NCI-H2227 (cell line): ENCODE measurements at regions not wholly inside any gene's neighbourhood (a gene's known extent, or its start where the extent isn't known, plus 50 kb on each side); places are given as distances from the start of the nearest gene placed in this dataset.
A peak's percentile ranks its signal among the peaks of the same experiment; 100 is the strongest.

Experiments
- DNase-seq: peaks from one replicate; lab custom pipeline; 2025; ENCODE audit not compliant: unreplicated experiment; lab: John Stamatoyannopoulos, UW

DNA sequence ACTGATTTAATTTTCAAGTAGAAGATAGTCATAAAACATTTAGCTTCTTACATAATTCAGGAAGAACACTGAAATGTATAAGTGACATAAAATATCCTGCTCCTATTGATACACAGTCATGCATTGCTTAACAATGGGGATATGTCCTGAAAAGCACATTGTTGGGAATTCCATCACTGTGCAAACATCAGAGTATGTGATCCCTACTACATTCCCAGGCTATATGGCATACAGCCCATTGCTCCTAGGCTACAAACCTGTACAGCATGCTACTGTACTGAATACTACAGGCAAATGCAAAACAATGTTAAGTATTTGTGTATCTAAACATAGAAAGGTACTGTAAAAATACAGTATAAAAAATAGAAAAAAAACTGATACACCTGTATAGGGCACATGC, 723.9 kb upstream of the ARGLU1 start:
- no peak for DNase-seq

GRCh38 chr13:107289540-107289939, 721.6 kb upstream of the ARGLU1 start:
- DNase-seq, result no peak

DNA sequence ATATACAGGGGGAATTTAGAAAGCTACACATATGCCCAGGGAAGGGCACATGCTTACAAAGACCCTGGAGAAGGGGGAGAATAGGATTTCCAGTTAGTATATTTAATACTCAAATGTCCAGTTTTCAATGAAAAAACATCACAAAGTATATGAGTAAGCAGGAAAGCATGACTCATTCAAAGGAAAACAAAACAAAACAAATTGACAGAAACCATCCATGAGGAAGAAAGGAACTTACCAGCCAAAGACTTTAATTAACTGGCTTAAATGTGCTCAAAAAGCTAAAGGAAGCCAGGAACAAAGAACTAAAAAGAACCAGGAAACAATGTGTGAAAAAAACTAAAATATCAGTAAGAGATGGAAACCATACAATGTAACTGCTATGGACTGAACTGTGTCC, 716.2 kb upstream of the ARGLU1 start:
- DNase-seq, result no peak

- DNase-seq, result no peak
These were observed 710.0 kb upstream of the ARGLU1 start for GRCh38 chr13:107277911-107278310.

DNA sequence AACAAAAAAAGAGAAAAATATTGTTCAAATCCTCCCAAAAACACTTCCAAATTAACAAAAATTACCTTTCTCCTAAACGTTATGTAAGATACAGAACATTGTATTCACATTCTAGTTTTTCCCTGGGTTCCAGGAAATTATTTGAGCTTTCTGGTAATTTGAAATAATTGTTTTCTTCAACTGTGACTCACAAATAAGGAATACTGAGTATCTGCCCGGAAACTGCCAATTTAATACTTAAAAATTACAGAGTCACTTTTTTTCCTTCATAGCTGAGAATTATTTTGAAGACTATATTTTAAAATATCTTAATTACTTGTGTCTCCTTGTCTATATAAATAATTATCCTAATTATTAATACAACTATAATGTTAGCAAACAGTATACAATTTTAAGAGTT, 709.0 kb upstream of the ARGLU1 start:
- no peak for DNase-seq

GRCh38 chr13:107275945-107276614, 708.1 kb upstream of the ARGLU1 start:
- no peak for DNase-seq

- DNase-seq, result no peak
These were observed 707.4 kb upstream of the ARGLU1 start for GRCh38 chr13:107275312-107275711.

GRCh38 chr13:107271227-107271626, 703.3 kb upstream of the ARGLU1 start:
- DNase-seq, result no peak

DNA sequence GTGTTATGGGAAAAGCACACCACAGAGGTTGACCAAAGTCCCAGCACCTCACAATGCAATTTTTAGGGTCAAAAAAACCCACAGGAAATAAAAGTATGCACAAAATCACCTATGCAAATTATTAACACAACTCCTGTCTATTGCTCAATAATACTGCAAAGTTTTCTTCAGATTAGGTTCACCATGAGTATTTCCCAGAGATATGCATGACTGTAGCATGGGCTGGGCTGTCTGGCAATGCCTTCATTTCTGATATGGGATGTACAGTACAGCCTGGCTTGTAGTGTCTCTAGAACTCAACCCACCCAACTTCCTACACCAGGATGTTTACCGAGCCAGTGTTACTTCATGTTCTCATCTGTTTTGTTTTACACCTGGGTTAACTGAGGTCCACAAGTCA, 698.7 kb upstream of the ARGLU1 start:
- DNase-seq, result no peak

- DNase-seq, result no peak
These were observed 690.8 kb upstream of the ARGLU1 start for GRCh38 chr13:107258599-107259187.

DNA sequence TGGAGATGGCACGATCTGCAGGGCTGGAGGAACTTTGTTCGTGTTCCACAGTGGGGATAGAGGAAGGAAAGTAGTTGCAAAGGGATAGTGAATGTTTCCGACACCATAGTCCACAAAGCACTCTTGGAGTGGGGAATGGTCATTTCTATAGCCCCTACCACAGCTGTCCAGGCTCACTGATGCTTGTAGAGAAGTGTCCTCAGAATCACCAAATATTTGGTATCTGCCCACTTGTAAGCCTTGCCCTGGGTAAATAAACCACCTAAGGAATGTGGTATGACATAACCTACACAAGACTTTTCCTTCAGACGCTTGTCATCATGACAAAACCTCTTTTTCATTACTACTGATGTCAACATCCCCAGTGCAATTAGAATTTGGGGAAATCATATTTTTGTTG, 686.5 kb upstream of the ARGLU1 start:
- DNase-seq, result no peak

- DNase-seq, result no peak
These were observed 684.5 kb upstream of the ARGLU1 start for GRCh38 chr13:107252428-107252827.

- DNase-seq, result no peak
These were observed 684.1 kb upstream of the ARGLU1 start for GRCh38 chr13:107252021-107252420.

DNA sequence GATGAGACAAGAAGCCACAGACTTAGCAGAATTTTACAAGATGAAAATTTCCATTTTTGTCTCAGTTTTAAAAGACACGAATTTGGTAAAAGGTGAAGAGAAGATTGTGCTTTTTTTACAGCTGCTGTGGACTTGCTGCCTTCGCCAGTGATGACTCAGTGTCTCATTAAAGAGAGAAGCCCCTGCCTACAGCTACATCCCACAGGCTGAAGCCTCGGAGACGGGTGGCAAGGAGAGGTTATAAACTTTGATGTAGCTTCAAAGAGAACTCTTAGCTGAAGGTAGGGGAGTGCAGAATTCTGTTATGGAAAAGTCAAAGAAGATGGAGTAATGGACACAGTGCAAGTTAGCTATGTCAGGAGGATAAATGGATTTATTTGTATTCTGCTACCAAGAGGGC, 683.4 kb upstream of the ARGLU1 start:
- no peak for DNase-seq

GRCh38 chr13:107250628-107251027, 682.7 kb upstream of the ARGLU1 start:
- DNase-seq, result no peak

DNA sequence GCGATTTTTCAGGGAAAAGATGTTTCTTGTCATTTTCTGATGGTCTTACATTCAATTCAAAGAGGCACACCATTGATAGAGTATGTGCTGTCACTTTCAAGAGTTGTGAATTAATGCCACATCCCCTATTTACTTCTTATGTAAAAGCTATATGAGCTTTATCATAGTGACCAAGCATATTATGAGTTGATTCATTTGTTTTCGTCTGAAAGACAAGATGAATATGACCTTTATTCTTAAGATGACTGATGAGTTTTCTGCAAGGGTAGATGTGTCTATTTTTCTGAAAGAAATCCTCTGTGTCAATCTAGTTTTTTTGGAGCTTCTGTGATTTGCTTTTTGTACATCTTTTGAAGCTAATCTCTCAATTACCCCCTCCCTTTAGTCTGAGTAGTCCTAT, 676.3 kb upstream of the ARGLU1 start:
- DNase-seq, result no peak

DNA sequence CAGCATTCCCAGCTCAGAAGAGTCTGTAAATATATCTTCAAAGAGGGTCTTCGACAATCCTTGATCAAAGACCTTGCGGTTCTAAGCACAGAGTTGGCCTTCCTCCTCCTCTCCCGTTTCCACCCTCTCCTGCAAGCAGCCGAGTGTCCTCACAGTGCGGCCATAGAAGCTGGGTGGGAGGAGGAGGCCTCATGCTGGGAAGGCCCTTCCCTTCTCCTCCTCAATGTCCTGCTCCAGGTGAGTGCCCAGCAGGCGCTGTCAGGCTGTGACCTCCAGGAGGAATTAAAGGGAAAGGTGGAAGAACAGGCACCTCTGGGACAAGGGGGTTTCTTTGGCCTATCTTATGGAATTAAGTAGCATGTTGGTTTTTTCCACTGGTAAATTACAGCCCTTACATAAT, 674.2 kb upstream of the ARGLU1 start:
- DNase-seq, result peak; percentile 2

GRCh38 chr13:107241381-107241780, 673.4 kb upstream of the ARGLU1 start:
- DNase-seq, result peak; percentile 2

- no peak for DNase-seq
These were observed 671.3 kb upstream of the ARGLU1 start for GRCh38 chr13:107239213-107239612.

DNA sequence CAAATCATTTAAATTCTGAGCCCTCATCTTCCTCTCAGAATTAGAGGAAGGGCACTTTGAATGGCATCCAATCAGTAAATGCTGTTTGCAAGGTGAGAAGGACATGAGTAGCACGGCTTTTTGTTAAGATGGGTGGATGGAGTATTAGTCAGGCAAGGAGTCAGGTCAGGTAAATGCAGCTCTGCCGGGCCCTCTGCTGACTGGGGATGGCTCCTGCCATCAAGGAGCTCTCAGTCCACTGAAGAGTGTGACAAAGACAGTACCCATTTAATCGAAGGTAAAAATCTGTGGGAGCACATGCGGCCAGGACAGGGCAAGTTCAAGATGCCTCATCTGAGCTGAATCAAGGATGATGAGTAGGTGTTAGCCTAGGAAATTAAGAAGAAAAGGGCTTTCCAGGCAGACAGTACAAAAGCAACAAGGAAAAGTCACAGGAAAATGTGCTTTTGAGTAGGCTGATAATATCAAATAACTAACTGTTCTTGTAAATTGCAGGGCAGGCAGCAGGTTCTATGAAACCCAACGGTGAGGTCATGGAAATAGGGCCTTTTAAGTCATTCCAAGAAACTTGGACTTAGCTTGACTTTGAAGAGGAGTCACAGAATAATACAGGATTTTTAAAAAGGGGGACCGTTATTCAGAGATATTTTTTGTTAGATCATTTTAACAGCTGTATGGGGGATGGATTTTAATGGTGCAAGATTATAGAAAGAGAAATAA, 670.5 kb upstream of the ARGLU1 start:
- no peak for DNase-seq

DNA sequence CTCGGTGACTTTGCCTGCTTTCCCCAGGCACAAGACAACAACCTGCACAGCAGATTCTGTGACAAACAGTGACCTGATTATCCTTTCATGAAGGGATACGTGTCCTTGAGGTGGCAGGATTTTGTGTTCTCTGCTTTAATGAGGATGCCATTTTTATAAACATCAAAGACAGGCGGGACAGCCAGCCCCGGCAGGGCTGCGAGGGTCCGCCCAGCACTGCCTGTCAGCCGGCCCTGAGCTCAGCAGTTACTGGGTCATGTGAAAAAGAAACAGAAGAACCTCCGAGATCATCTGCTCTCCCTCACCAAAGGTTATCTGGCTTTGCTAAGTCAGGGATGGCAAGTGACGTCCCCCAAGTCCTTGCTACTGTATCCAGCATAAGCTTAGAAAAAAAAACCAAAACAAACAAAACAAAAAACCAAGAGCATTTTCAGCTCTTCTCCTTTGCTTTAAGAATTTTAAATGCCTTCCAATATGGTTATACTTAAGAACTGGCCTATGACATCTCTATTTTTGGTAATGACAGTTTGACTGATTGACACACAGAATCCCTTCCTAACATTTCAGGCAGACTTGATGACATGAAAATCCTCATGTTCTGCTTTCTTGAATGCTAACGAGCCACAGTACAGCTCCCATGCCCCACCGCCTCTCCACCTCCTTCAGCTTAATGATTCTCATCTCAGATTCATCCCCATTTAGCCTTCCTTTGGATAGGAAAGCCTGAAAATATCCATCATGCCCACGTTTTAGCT, 666.6 kb upstream of the ARGLU1 start:
- DNase-seq, result peak; percentile 9

DNA sequence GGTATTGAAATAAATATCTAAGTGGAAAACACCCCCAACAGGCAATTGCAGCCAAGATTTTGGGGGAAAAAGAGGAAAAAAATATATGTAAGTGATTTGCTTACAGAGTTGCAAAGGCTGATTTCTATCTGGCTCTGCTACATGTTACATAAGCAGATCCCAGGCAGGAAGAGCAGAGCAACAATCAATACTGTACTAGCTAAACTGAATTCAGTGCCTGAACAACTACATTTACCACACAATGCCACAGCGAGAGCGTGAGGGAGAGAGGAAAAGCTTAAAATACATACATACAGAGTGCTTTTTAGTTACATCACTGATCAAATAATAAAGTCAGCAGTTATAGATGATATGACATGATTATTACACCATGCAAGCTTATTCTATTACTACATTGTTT, 665.6 kb upstream of the ARGLU1 start:
- no peak for DNase-seq
